Vagina (tissue), 2 donors: ENCODE measurements at regions not wholly inside any gene's neighbourhood (a gene's known extent, or its start where the extent isn't known, plus 50 kb on each side); places are given as distances from the start of the nearest gene placed in this dataset.

ENCODE experiments used
- DNase-seq, 2 donors: peaks; one replicate each; pipeline ENCODE4 v3.0.0-alpha.2; 2017; ENCODE audit errors: extremely low spot score in 2 of 2
- H3K27ac ChIP-seq: fragments of 200-600 bp; sonication (generic); one replicate; pipeline ENCODE4 v1.5.1; 2019
- H3K27me3 ChIP-seq: fragments of 200-600 bp; sonication (generic); one replicate; pipeline ENCODE4 v1.5.1; 2019
- H3K36me3 ChIP-seq, 2 donors: fragments of 200-600 bp; sonication (generic); one replicate each; pipeline ENCODE4 v1.5.1; 2017 to 2019
- H3K4me1 ChIP-seq: fragments of 200-600 bp; sonication (generic); one replicate; pipeline ENCODE4 v1.5.1; 2019
- H3K4me3 ChIP-seq, 2 donors: fragments of 200-600 bp; sonication (generic); 1 replicate in 1 of 2; 2 replicates in 1 of 2; pipeline ENCODE4 v1.5.1; 2016 to 2019
- H3K9me3 ChIP-seq: fragments of 200-600 bp; sonication (generic); one replicate; pipeline ENCODE4 v1.5.1; 2019
- CTCF ChIP-seq, 3 experiments: fragments of 450-650 bp in 2 of 3; fragments of 200-600 bp in 1 of 3; sonication (generic) in 1 of 3; IDR thresholded peaks; one replicate each; pipeline ENCODE4 v1.5.1; 2017 to 2019; ENCODE audit warnings: antibody characterized with exemption in 3 of 3, mild to moderate bottlenecking in 2 of 3, moderate library complexity in 2 of 3
- POLR2A ChIP-seq, 2 donors: fragments of 450-650 bp; IDR thresholded peaks; one replicate each; pipeline ENCODE4 v1.6.1; 2017; ENCODE audit warnings: antibody characterized with exemption in 2 of 2, mild to moderate bottlenecking in 2 of 2, moderate library complexity in 2 of 2
- POLR2AphosphoS5 ChIP-seq, 2 donors: sonication (generic); formaldehyde crosslinking; IDR thresholded peaks; one replicate each; pipeline ENCODE4 v1.9.0; 2017; ENCODE audit warnings: antibody characterized with exemption in 2 of 2, mild to moderate bottlenecking in 2 of 2, low read depth in 1 of 2; ENCODE audit not compliant: insufficient read depth in 1 of 2
- intact Hi-C: fragments of 100-400 bp; cut with DNase I; formaldehyde crosslinking; loops from one replicate; pipeline ENCODE4 v1.15.1; 2023

DNA sequence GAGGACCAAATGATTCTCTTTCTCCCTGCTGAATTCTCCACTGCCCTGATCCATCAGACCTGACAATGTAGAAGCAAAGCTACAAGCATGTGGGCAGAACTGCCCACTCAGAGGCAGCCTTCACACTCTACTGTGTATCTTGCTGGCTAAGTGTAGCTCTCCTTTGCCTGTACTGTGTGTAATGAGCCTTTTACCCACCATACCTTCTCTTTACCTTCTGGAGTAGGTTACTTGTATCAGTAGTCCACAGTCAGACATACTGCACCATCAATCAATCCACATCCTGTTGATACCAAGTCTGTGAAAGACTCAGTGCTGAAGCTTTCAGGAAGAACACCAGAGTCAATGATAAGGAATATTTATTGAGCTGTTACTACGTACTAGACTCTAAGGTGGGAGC lies 440.7 kb upstream of the ARHGEF26 start:
- no peak for TF ChIP-seq POLR2AphosphoS5 (IDR thresholded peaks at IDR 0.05; ENCODE audit: insufficient read depth in 1 of 2, low read depth in 1 of 2)
- TF ChIP-seq CTCF (IDR thresholded peaks at IDR 0.05): no peak
- TF ChIP-seq POLR2A (IDR thresholded peaks at IDR 0.05): no peak
- no peak overlapping the region for H3K27ac ChIP-seq
- intact Hi-C loops: no loop called here
- DNase-seq: no peak
- H3K9me3 ChIP-seq: no peaks in the 10 kb centered on the region
- H3K4me3 ChIP-seq: no peak overlapping the region
- H3K27me3 ChIP-seq: no peaks in the 10 kb centered on the region
- H3K36me3 ChIP-seq: no peaks in the 10 kb centered on the region
- H3K4me1 ChIP-seq: no peaks in the 10 kb centered on the region

DNA sequence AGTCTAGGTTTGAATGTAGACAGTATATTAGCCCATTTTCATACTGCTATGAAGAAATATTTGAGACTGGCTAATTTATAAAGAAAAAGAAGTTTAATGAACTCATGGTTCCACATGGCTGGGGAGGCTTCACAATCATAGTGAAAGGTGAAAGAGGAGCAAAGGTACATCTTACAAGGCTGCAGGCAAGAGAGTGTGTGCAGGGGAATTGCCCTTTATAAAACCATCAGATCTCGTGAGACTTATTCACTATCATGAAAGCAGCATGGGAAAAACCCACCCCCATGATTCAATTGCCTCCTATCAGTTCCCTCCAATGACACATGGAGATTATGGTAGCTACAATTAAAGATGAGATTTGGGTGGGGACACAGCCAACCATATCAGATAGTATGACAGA lies 440.1 kb upstream of the ARHGEF26 start:
- no peak overlapping the region for H3K27ac ChIP-seq
- intact Hi-C loops: no loop called here
- H3K27me3 ChIP-seq: no peaks in the 10 kb centered on the region
- H3K36me3 ChIP-seq: no peaks in the 10 kb centered on the region
- H3K4me1 ChIP-seq: no peaks in the 10 kb centered on the region
- TF ChIP-seq CTCF (IDR thresholded peaks at IDR 0.05) (no peak), POLR2AphosphoS5 (IDR thresholded peaks at IDR 0.05; ENCODE audit: insufficient read depth in 1 of 2, low read depth in 1 of 2) (no peak), POLR2A (IDR thresholded peaks at IDR 0.05) (no peak)
- no peak for DNase-seq
- no peaks in the 10 kb centered on the region for H3K9me3 ChIP-seq
- H3K4me3 ChIP-seq: no peak overlapping the region

DNA sequence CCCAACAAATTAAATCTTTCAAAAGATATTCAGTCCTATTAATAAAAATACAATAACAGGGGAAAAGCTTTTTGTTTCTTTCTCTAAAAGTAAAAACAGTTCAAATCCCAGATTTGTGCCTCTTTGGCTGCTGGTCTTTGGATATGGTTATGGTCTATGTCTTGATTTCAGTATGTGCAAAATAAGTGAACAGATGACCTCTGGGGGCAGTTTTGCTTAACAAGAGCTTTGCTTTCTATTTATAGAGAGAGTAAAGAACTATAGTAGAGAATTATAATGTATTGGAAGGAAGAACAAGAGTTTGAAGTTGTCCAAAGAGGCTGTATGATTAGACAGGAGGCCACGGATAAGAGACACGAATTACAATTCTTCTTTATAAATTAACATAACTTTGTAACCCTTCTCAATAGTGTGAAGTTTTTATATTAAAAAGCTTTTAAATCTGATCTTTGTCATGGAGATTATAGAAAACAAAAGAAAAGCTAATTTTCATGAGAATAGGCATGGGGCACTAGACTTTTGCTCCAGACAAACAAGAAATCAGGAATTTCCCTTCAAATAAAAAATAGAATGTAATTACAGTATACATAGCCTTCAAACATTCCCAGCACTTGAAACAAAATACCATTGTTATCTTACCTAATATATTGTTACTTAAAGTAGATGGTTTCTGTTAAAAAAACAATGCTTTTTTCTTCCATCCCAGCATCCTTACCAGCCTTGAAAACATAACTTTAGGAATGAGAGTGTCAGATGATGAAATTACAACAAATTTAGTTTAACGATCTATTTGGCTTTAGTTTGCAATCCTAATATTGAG lies 432.7 kb upstream of the ARHGEF26 start:
- H3K27me3 ChIP-seq: no peaks in the 10 kb centered on the region
- H3K9me3 ChIP-seq: no peaks in the 10 kb centered on the region
- no peaks in the 10 kb centered on the region for H3K4me1 ChIP-seq
- no peak for DNase-seq
- H3K36me3 ChIP-seq: no peaks in the 10 kb centered on the region
- TF ChIP-seq POLR2AphosphoS5 (IDR thresholded peaks at IDR 0.05; ENCODE audit: insufficient read depth in 1 of 2, low read depth in 1 of 2) (no peak), CTCF (IDR thresholded peaks at IDR 0.05) (no peak), POLR2A (IDR thresholded peaks at IDR 0.05) (no peak)
- H3K4me3 ChIP-seq: no peak overlapping the region
- no peak overlapping the region for H3K27ac ChIP-seq
- intact Hi-C loops: no loop called here

GRCh38 chr3:153693207-153693606 lies 428.0 kb upstream of the ARHGEF26 start:
- Histone ChIP-seq H3K4me1 (no peaks in the 10 kb centered on the region), H3K27ac (no peak overlapping the region), H3K9me3 (no peaks in the 10 kb centered on the region), H3K4me3 (no peak overlapping the region), H3K36me3 (no peaks in the 10 kb centered on the region), H3K27me3 (no peaks in the 10 kb centered on the region)
- intact Hi-C loops: no loop called here
- TF ChIP-seq CTCF (IDR thresholded peaks at IDR 0.05) (no peak), POLR2AphosphoS5 (IDR thresholded peaks at IDR 0.05; ENCODE audit: insufficient read depth in 1 of 2, low read depth in 1 of 2) (no peak), POLR2A (IDR thresholded peaks at IDR 0.05) (no peak)
- DNase-seq: no peak

DNA sequence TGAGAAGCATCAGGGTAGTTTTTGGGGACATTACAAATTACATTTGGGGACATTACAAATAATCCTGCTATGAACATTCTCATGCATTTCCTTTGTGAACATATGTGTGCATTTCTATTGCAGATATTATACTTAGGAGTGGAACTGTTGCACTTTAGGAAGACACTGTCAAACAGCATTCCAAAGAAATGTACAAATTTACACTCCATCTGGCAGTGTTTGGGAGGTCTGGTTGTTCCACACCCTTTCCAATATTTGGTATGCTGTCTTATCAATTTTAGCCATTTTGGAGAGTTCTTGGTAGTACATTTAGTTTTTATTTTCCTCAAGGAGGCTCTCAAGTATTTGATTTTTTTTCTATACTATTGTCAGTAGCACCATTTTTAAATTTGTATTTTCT lies 419.1 kb upstream of the ARHGEF26 start:
- TF ChIP-seq POLR2AphosphoS5 (IDR thresholded peaks at IDR 0.05; ENCODE audit: insufficient read depth in 1 of 2, low read depth in 1 of 2) (no peak), CTCF (IDR thresholded peaks at IDR 0.05) (no peak), POLR2A (IDR thresholded peaks at IDR 0.05) (no peak)
- intact Hi-C loops: no loop called here
- H3K9me3 ChIP-seq: no peaks in the 10 kb centered on the region
- no peak for DNase-seq
- H3K27me3 ChIP-seq: no peaks in the 10 kb centered on the region
- no peak overlapping the region for H3K4me3 ChIP-seq
- no peaks in the 10 kb centered on the region for H3K36me3 ChIP-seq
- H3K4me1 ChIP-seq: no peaks in the 10 kb centered on the region
- no peak overlapping the region for H3K27ac ChIP-seq
